ACHN (cell line): ENCODE measurements at regions not wholly inside any gene's neighbourhood (a gene's known extent, or its start where the extent isn't known, plus 50 kb on each side); places are given as distances from the start of the nearest gene placed in this dataset.
"Not testable (repeated sequence)": the region's sequence is repeated elsewhere in the genome, so short reads cannot be mapped to it uniquely, and the experiment has no call there.

ENCODE experiments used
- DNase-seq: peaks from one replicate; pipeline ENCODE4 v3.0.0-alpha.2; 2015
- in situ Hi-C: cut with HindIII; loops from 2 replicates; pipeline ENCODE4 v1.10.0; 2017; ENCODE audit warnings: low sequenced_read_pairs, low pct_ligation_motif_present, low pct_unique_long_range_greater_than_20kb

- no peak for DNase-seq
- in situ Hi-C loops = no loop called here
Observed at GRCh38 chr4:163732473-163732872, 238.0 kb downstream of the TMA16 start.

- in situ Hi-C loops = no loop called here
- DNase-seq = no peak
Observed at GRCh38 chr4:163736876-163737275, 242.4 kb downstream of the TMA16 start.

GRCh38 chr4:163737846-163738245, 243.4 kb downstream of the TMA16 start:
- in situ Hi-C loops, DNase-seq: not testable (repeated sequence)

- DNase-seq = no peak
- in situ Hi-C loops = no loop called here
Observed at GRCh38 chr4:163738521-163738920, 244.0 kb downstream of the TMA16 start.

- in situ Hi-C loops = no loop called here
- DNase-seq = no peak
Observed at GRCh38 chr4:163744861-163745260, 250.4 kb downstream of the TMA16 start.

- in situ Hi-C loops = no loop called here
- DNase-seq = no peak
Observed at GRCh38 chr4:163747293-163747692, 252.8 kb downstream of the TMA16 start.

- in situ Hi-C loops = no loop called here
- DNase-seq = no peak
Observed at GRCh38 chr4:163747886-163748285, 253.4 kb downstream of the TMA16 start.

GRCh38 chr4:163748449-163748848, 254.0 kb downstream of the TMA16 start:
- in situ Hi-C loops = no loop called here
- no peak for DNase-seq

GRCh38 chr4:163755013-163755412, 260.5 kb downstream of the TMA16 start:
- in situ Hi-C loops = no loop called here
- peak; percentile 43 for DNase-seq

GRCh38 chr4:163757219-163757618, 262.7 kb downstream of the TMA16 start:
- in situ Hi-C loops = no loop called here
- no peak for DNase-seq

GRCh38 chr4:163758032-163758431, 263.5 kb downstream of the TMA16 start:
- in situ Hi-C loops = no loop called here
- DNase-seq = no peak

GRCh38 chr4:163762741-163763140, 268.3 kb downstream of the TMA16 start:
- in situ Hi-C loops = no loop called here
- DNase-seq = no peak

- in situ Hi-C loops = no loop called here
- no peak for DNase-seq
Observed at GRCh38 chr4:163764569-163764968, 270.1 kb downstream of the TMA16 start.

GRCh38 chr4:163768014-163768413, 273.5 kb downstream of the TMA16 start:
- in situ Hi-C loops = no loop called here
- no peak for DNase-seq

- DNase-seq = no peak
Observed at GRCh38 chr4:163772238-163772637, 277.7 kb downstream of the TMA16 start.

GRCh38 chr4:163773940-163774339, 279.4 kb downstream of the TMA16 start:
- in situ Hi-C loops = no loop called here
- DNase-seq = no peak

More at GRCh38 chr4:163772238-163772637, 277.7 kb downstream of the TMA16 start:
- in situ Hi-C loops = no loop called here

- no peak for DNase-seq
- in situ Hi-C loops = no loop called here
Observed at GRCh38 chr4:163776957-163777356, 282.5 kb downstream of the TMA16 start.

- no peak for DNase-seq
Observed at GRCh38 chr4:163781726-163782125, 287.2 kb downstream of the TMA16 start.

GRCh38 chr4:163790231-163790630, 295.7 kb downstream of the TMA16 start:
- in situ Hi-C loops = no loop called here
- DNase-seq = no peak

More at GRCh38 chr4:163781726-163782125, 287.2 kb downstream of the TMA16 start:
- in situ Hi-C loops = no loop called here

- DNase-seq = no peak
- in situ Hi-C loops = no loop called here
Observed at GRCh38 chr4:163795885-163796284, 301.4 kb downstream of the TMA16 start.

GRCh38 chr4:163804001-163804400, 309.5 kb downstream of the TMA16 start:
- no peak for DNase-seq
- in situ Hi-C loops = no loop called here
